ENCODE measurements at regions not wholly inside any gene's neighbourhood (a gene's known extent, or its start where the extent isn't known, plus 50 kb on each side); places are given as distances from the start of the nearest gene placed in this dataset.

DNA sequence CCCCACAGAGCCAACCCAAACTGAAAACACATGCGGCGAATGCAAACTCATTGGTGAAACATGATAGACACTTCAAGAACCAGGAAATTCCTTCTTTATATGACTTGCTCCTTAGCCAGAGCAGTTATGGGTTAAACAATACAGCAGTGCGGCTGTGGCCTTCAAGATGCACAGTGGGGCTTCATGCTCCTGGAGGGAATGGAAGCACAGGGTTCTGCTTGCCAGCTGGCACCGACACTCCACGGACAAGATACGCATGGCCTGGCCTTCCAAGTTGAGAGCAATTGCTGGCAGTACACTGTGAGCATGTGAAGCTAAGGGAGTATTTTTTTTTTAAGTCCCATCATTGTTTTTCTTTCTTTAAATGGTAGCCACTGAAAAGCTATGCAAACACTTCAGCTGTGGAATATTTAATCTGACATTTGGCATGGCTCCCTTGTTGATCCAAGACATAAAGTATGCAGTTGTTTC lies 451.6 kb upstream of the CD180 start:
- Mint-ChIP-seq H3K4me1 (no peaks in the 10 kb centered on the region), H3K4me3 (no peak overlapping the region), H3K9me3 (ENCODE audit: insufficient read depth) (peaks cover 3% of the 10 kb centered on the region), H3K27ac (no peak overlapping the region), H3K27me3 (peaks cover 10% of the 10 kb centered on the region)
- ATAC-seq (ENCODE audit: low read depth) = no peak
- no peaks in the 10 kb centered on the region for H3K36me3 ChIP-seq (replicated peaks in 1 of 2; ENCODE audit: control extremely low read depth in 1 of 2, control insufficient read depth in 1 of 2, extremely low read depth in 1 of 2, insufficient read depth in 2 of 2, low read length in 1 of 2)
- H3K79me2 ChIP-seq (ENCODE audit: control insufficient read depth, insufficient read depth, low read length) = no peaks in the 10 kb centered on the region
- no peaks in the 10 kb centered on the region for H3K27me3 ChIP-seq (replicated peaks in 1 of 4; ENCODE audit: control extremely low read depth in 1 of 4, control insufficient read depth in 3 of 4, insufficient read depth in 4 of 4, low read length in 3 of 4)
- peaks cover 0 to 12% (median 5%) of the 10 kb centered on the region in 3 donors for H3K9me3 ChIP-seq (ENCODE audit: control extremely low read depth in 1 of 3, control insufficient read depth in 2 of 3, insufficient read depth in 1 of 3, low read length in 2 of 3)
- 100% methylated on average over 6 of the region's 6 CpGs for WGBS (ENCODE audit: insufficient coverage)
- DNase-seq = no peak
- no peak overlapping the region for H3K4me3 ChIP-seq (ENCODE audit: control extremely low read depth in 1 of 5, extremely low read depth in 1 of 5, insufficient read depth in 1 of 5, low read depth in 2 of 5, low read length in 4 of 5)
- intact Hi-C loops (cut with micrococcal nuclease) = no loop called here
- no peaks in the 10 kb centered on the region for H3K4me1 ChIP-seq (ENCODE audit: control insufficient read depth in 2 of 2, insufficient read depth in 2 of 2, low read length in 2 of 2)
- no peaks in the 10 kb centered on the region for H4K20me1 ChIP-seq (ENCODE audit: control insufficient read depth, insufficient read depth, low read length, poor library complexity, severe bottlenecking)
- H3K4me2 ChIP-seq (replicated peaks; ENCODE audit: low read depth, low read length, poor library complexity, severe bottlenecking) = no peak overlapping the region
- H3K27ac ChIP-seq (ENCODE audit: low read length in 2 of 2) = no peak overlapping the region
- H3K9ac ChIP-seq (ENCODE audit: low read length) = no peak overlapping the region
- TF ChIP-seq, protein P1, sequence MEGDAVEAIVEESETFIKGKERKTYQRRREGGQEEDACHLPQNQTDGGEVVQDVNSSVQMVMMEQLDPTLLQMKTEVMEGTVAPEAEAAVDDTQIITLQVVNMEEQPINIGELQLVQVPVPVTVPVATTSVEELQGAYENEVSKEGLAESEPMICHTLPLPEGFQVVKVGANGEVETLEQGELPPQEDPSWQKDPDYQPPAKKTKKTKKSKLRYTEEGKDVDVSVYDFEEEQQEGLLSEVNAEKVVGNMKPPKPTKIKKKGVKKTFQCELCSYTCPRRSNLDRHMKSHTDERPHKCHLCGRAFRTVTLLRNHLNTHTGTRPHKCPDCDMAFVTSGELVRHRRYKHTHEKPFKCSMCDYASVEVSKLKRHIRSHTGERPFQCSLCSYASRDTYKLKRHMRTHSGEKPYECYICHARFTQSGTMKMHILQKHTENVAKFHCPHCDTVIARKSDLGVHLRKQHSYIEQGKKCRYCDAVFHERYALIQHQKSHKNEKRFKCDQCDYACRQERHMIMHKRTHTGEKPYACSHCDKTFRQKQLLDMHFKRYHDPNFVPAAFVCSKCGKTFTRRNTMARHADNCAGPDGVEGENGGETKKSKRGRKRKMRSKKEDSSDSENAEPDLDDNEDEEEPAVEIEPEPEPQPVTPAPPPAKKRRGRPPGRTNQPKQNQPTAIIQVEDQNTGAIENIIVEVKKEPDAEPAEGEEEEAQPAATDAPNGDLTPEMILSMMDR (IDR thresholded peaks at IDR 0.05) = no peak
- no peak for TF ChIP-seq EZH2 (IDR thresholded peaks at IDR 0.05; ENCODE audit: borderline replicate concordance, insufficient read depth, low read depth, low read length, poor library complexity, severe bottlenecking)
- no peak overlapping the region for H2AFZ ChIP-seq (ENCODE audit: insufficient read depth, low read depth, low read length, poor library complexity, severe bottlenecking)
- CTCF ChIA-PET = no interaction called here
- POLR2A ChIA-PET = no interaction called here

DNA sequence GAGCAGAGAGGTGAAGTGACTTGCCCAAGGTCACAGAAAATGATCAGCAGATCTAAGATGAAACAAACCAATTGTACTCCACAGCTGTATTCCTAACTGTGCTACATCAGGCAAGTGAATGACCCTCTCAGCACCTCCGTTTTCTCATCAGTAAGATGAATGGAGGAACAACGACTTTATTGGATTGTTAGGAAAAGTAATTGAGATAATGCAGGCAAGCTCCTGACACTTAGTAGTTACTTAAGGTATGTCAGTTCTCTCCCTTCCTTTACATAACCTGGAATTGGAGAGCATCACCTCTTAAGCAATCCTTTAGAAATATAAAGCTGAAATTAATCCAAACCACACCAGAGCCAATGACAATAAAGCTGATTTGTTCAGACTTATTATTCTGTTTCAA lies 451.2 kb upstream of the CD180 start:
- DNase-seq (no peak), ATAC-seq (ENCODE audit: low read depth) (no peak)
- no peak for TF ChIP-seq EZH2 (IDR thresholded peaks at IDR 0.05; ENCODE audit: borderline replicate concordance, insufficient read depth, low read depth, low read length, poor library complexity, severe bottlenecking)
- TF ChIP-seq, protein P1 (IDR thresholded peaks at IDR 0.05) = no peak
- ChIA-PET CTCF (no interaction called here), POLR2A (no interaction called here)
- Histone ChIP-seq H3K9me3 (ENCODE audit: control extremely low read depth in 1 of 3, control insufficient read depth in 2 of 3, insufficient read depth in 1 of 3, low read length in 2 of 3) (peaks cover 0 to 12% (median 5%) of the 10 kb centered on the region in 3 donors), H4K20me1 (ENCODE audit: control insufficient read depth, insufficient read depth, low read length, poor library complexity, severe bottlenecking) (no peaks in the 10 kb centered on the region), H3K27me3 (replicated peaks in 1 of 4; ENCODE audit: control extremely low read depth in 1 of 4, control insufficient read depth in 3 of 4, insufficient read depth in 4 of 4, low read length in 3 of 4) (no peaks in the 10 kb centered on the region), H3K79me2 (ENCODE audit: control insufficient read depth, insufficient read depth, low read length) (no peaks in the 10 kb centered on the region), H3K4me1 (ENCODE audit: control insufficient read depth in 2 of 2, insufficient read depth in 2 of 2, low read length in 2 of 2) (no peaks in the 10 kb centered on the region), H2AFZ (ENCODE audit: insufficient read depth, low read depth, low read length, poor library complexity, severe bottlenecking) (no peak overlapping the region), H3K4me3 (ENCODE audit: control extremely low read depth in 1 of 5, extremely low read depth in 1 of 5, insufficient read depth in 1 of 5, low read depth in 2 of 5, low read length in 4 of 5) (no peak overlapping the region), H3K4me2 (replicated peaks; ENCODE audit: low read depth, low read length, poor library complexity, severe bottlenecking) (no peak overlapping the region), H3K27ac (ENCODE audit: low read length in 2 of 2) (no peak overlapping the region), H3K36me3 (replicated peaks in 1 of 2; ENCODE audit: control extremely low read depth in 1 of 2, control insufficient read depth in 1 of 2, extremely low read depth in 1 of 2, insufficient read depth in 2 of 2, low read length in 1 of 2) (no peaks in the 10 kb centered on the region), H3K9ac (ENCODE audit: low read length) (no peak overlapping the region)
- peaks cover 10% of the 10 kb centered on the region for H3K27me3 Mint-ChIP-seq
- peaks cover 3% of the 10 kb centered on the region for H3K9me3 Mint-ChIP-seq (ENCODE audit: insufficient read depth)
- H3K27ac Mint-ChIP-seq = no peak overlapping the region
- no peaks in the 10 kb centered on the region for H3K4me1 Mint-ChIP-seq
- no CpG with 5 or more reads among the region's 2 CpGs for WGBS (ENCODE audit: insufficient coverage)
- no peak overlapping the region for H3K4me3 Mint-ChIP-seq
- intact Hi-C loops (cut with micrococcal nuclease) = no loop called here

Measured in B cell (primary cell).